Upper lobe of left lung (tissue), 6 donors: ENCODE measurements at regions not wholly inside any gene's neighbourhood (a gene's known extent, or its start where the extent isn't known, plus 50 kb on each side); places are given as distances from the start of the nearest gene placed in this dataset.

ENCODE experiments used
- ATAC-seq, 2 donors: fragments of 200-7000 bp; cut with Tn5 transposase; one replicate each; pipeline ENCODE4 v1.9.1; 2022; ENCODE audit warnings: mild to moderate bottlenecking in 2 of 2, moderate library complexity in 2 of 2; ENCODE audit not compliant: low FRiP score in 2 of 2
- DNase-seq, 2 donors: peaks; one replicate each; pipeline ENCODE4 v3.0.0-alpha.2; 2019 to 2020
- H3K27ac ChIP-seq, 4 donors: fragments of 200-600 bp; sonication (generic); one replicate each; pipeline ENCODE4 v1.5.1; 2016 to 2019
- H3K27me3 ChIP-seq, 4 donors: fragments of 200-600 bp; sonication (generic); one replicate each; pipeline ENCODE4 v1.5.1; 2017 to 2019
- H3K36me3 ChIP-seq, 4 donors: fragments of 200-600 bp; sonication (generic); one replicate each; pipeline ENCODE4 v1.5.1; 2016 to 2019
- H3K4me1 ChIP-seq, 4 donors: fragments of 200-600 bp; sonication (generic); one replicate each; pipeline ENCODE4 v1.5.1; 2018 to 2019
- H3K4me3 ChIP-seq, 4 donors: fragments of 200-600 bp; sonication (generic); one replicate each; pipeline ENCODE4 v1.5.1; 2017 to 2019; ENCODE audit warnings: mild to moderate bottlenecking in 2 of 4, moderate library complexity in 1 of 4
- H3K9me3 ChIP-seq, 4 donors: fragments of 200-600 bp; sonication (generic); one replicate each; pipeline ENCODE4 v1.5.1; 2018 to 2019
- CTCF ChIP-seq, 6 experiments: fragments of 450-650 bp in 4 of 6; fragments of 200-600 bp in 2 of 6; sonication (generic) in 2 of 6; IDR thresholded peaks; one replicate each; pipeline ENCODE4 v1.5.1; 2016 to 2019; ENCODE audit warnings: antibody characterized with exemption in 6 of 6
- EP300 ChIP-seq, 4 donors: sonication (generic); formaldehyde crosslinking; IDR thresholded peaks; one replicate each; pipeline ENCODE4 v1.5.1; 2017; ENCODE audit warnings: antibody characterized with exemption in 4 of 4, control low read depth in 2 of 4
- POLR2A ChIP-seq, 4 donors: fragments of 450-650 bp; IDR thresholded peaks; one replicate each; pipeline ENCODE4 v1.5.1; 2016 to 2017; ENCODE audit warnings: antibody characterized with exemption in 4 of 4, mild to moderate bottlenecking in 2 of 4
- POLR2AphosphoS5 ChIP-seq, 2 donors: sonication (generic); formaldehyde crosslinking; IDR thresholded peaks; one replicate each; pipeline ENCODE4 v1.5.1; 2017; ENCODE audit warnings: antibody characterized with exemption in 2 of 2
- WGBS, 2 donors: methylation state at CpG; one replicate each; pipeline ENCODE4 v1.1.5; 2017 to 2018; 5-methylcytosine and 5-hydroxymethylcytosine counted together
- donor health status: DM: no; HTN: no; CAD: no; lungs with moderate emphysema.
- donor health status: DM: no; HTN: yes; CAD: no; lungs with severe emphysema.

GRCh38 chr4:163614866-163615265 lies 120.4 kb downstream of the TMA16 start:
- no peak overlapping the region for H3K4me3 ChIP-seq
- H3K4me1 ChIP-seq: no peaks in the 10 kb centered on the region
- H3K9me3 ChIP-seq: no peaks in the 10 kb centered on the region
- ATAC-seq (no peak), DNase-seq (no peak)
- TF ChIP-seq CTCF (IDR thresholded peaks at IDR 0.05): no peak
- H3K36me3 ChIP-seq: no peaks in the 10 kb centered on the region
- WGBS, 2 donors: 77 to 86% methylated on average over 3 of the region's 3 CpGs
- H3K27me3 ChIP-seq: no peaks in the 10 kb centered on the region
- H3K27ac ChIP-seq: no peak overlapping the region

- ATAC-seq (no peak), DNase-seq (no peak)
- H3K4me3 ChIP-seq: no peak overlapping the region
- no peaks in the 10 kb centered on the region for H3K4me1 ChIP-seq
- H3K27me3 ChIP-seq: no peaks in the 10 kb centered on the region
- WGBS, 2 donors: 83 to 92% methylated on average over 4 of the region's 4 CpGs
- no peaks in the 10 kb centered on the region for H3K9me3 ChIP-seq
- H3K36me3 ChIP-seq: no peaks in the 10 kb centered on the region
- H3K27ac ChIP-seq: no peak overlapping the region
- TF ChIP-seq POLR2AphosphoS5 (IDR thresholded peaks at IDR 0.05) (no peak), POLR2A (IDR thresholded peaks at IDR 0.05) (no peak), EP300 (IDR thresholded peaks at IDR 0.05) (no peak), CTCF (IDR thresholded peaks at IDR 0.05) (no peak)
Measured at GRCh38 chr4:163618845-163619244, 124.4 kb downstream of the TMA16 start.

GRCh38 chr4:163620738-163621137 lies 126.2 kb downstream of the TMA16 start:
- Histone ChIP-seq H3K27ac (no peak overlapping the region), H3K9me3 (no peaks in the 10 kb centered on the region), H3K4me1 (no peaks in the 10 kb centered on the region), H3K4me3 (no peak overlapping the region), H3K27me3 (no peaks in the 10 kb centered on the region), H3K36me3 (no peaks in the 10 kb centered on the region)
- ATAC-seq: no peak
- DNase-seq: no peak
- no peak for TF ChIP-seq POLR2A (IDR thresholded peaks at IDR 0.05)
- no peak for TF ChIP-seq EP300 (IDR thresholded peaks at IDR 0.05)
- TF ChIP-seq CTCF (IDR thresholded peaks at IDR 0.05): no peak
- TF ChIP-seq POLR2AphosphoS5 (IDR thresholded peaks at IDR 0.05): no peak
- 75 to 84% methylated on average over 2 of the region's 2 CpGs for WGBS, 2 donors

GRCh38 chr4:163621821-163622220 lies 127.3 kb downstream of the TMA16 start:
- H3K4me3 ChIP-seq: no peak overlapping the region
- peak overlapping the region in 3 of 4 donors; percentile 23 to 45 (median 36) for H3K27ac ChIP-seq
- peak; percentile 55 to 72 for ATAC-seq

More at GRCh38 chr4:163621821-163622220, 127.3 kb downstream of the TMA16 start:
- Histone ChIP-seq H3K27me3 (no peaks in the 10 kb centered on the region), H3K9me3 (no peaks in the 10 kb centered on the region), H3K36me3 (no peaks in the 10 kb centered on the region), H3K4me1 (no peaks in the 10 kb centered on the region)
- DNase-seq: no peak
- WGBS, 2 donors: 70 to 86% methylated on average over 2 of the region's 2 CpGs
- no peak for TF ChIP-seq CTCF (IDR thresholded peaks at IDR 0.05)
- no peak for TF ChIP-seq EP300 (IDR thresholded peaks at IDR 0.05)
- TF ChIP-seq POLR2AphosphoS5 (IDR thresholded peaks at IDR 0.05): no peak
- no peak for TF ChIP-seq POLR2A (IDR thresholded peaks at IDR 0.05)
